GM12872 (cell line): ENCODE measurements at regions not wholly inside any gene's neighbourhood (a gene's known extent, or its start where the extent isn't known, plus 50 kb on each side); places are given as distances from the start of the nearest gene placed in this dataset.

ENCODE experiments used
- TF ChIP-seq, protein P1 (sequence below): IDR thresholded peaks from 3 replicates; pipeline ENCODE4 v1.5.1; 2011; ENCODE audit warnings: low read depth, mild to moderate bottlenecking, low read length, moderate library complexity; ENCODE audit not compliant: insufficient read depth

GRCh38 chr12:87920139-87920538 is 109.1 kb downstream of the C12orf50 start:
- TF ChIP-seq, protein P1, sequence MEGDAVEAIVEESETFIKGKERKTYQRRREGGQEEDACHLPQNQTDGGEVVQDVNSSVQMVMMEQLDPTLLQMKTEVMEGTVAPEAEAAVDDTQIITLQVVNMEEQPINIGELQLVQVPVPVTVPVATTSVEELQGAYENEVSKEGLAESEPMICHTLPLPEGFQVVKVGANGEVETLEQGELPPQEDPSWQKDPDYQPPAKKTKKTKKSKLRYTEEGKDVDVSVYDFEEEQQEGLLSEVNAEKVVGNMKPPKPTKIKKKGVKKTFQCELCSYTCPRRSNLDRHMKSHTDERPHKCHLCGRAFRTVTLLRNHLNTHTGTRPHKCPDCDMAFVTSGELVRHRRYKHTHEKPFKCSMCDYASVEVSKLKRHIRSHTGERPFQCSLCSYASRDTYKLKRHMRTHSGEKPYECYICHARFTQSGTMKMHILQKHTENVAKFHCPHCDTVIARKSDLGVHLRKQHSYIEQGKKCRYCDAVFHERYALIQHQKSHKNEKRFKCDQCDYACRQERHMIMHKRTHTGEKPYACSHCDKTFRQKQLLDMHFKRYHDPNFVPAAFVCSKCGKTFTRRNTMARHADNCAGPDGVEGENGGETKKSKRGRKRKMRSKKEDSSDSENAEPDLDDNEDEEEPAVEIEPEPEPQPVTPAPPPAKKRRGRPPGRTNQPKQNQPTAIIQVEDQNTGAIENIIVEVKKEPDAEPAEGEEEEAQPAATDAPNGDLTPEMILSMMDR, result no peak

DNA sequence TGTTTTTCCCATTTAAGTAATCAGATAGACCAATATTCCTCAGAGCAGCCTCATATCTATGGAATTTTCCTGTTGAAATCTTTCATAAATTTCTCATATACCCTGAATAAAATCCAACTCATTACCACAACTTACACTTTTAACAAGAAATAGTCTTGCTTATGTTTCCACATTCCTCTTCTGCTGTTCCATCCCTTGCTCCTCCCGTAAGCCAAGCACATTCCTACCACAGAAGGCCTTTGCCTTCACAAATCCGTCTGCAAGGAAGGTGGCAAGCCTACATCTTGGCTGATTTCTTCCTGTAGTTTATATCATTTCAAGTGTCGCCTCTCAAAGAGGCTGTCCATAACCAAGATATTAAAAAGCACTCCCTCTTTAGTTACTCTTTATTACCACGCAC is 127.7 kb downstream of the C12orf50 start:
- TF ChIP-seq, protein P1, result no peak

DNA sequence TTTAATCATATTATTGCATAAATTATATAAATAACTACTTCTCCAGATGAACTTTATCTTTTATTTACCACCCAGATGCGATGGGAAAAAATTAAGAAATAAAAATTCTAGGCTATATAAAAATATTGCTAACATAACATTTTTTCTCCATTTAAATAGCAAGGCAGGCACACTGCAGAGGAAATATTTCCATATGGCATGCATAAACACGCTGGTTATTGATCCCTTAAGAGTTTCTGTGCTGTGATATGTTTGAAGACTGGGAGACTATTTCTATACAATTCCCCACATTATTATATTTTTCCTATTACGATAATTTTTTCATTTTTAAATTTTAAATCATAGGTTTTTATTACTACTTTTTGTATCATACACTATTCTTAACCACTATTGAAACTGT is 131.5 kb downstream of the C12orf50 start:
- TF ChIP-seq, protein P1, result no peak

DNA sequence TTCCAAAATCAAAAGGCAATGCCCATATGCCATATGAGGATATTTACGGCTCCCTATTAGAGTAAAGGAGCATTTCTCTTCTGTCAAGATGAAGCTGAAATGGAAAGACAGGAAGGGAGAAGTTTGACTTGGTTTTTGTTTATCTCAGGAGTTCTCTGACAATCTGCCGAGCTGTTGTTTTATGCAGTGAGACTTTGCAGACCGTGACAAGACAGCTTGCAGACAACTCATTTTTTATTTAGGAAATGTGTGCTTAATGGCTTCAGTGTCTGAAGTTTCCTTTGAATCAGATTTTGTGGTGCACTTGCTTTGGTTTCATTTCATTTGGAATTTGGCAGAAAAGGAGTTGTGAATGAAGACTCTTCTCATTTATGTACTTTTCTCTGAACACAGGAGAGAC is 145.4 kb downstream of the C12orf50 start:
- TF ChIP-seq, protein P1, result no peak

- TF ChIP-seq, protein P1, result no peak
These were observed 150.1 kb downstream of the C12orf50 start for GRCh38 chr12:87879141-87879540.

GRCh38 chr12:87870493-87871460 is 158.4 kb downstream of the C12orf50 start:
- TF ChIP-seq, protein P1, result no peak

- TF ChIP-seq, protein P1, result no peak
These were observed 159.1 kb downstream of the C12orf50 start for GRCh38 chr12:87870061-87870460.
